Endothelial cell (in vitro differentiated cells): ENCODE measurements at regions not wholly inside any gene's neighbourhood (a gene's known extent, or its start where the extent isn't known, plus 50 kb on each side); places are given as distances from the start of the nearest gene placed in this dataset.

Source experiments
- DNase-seq: peaks from one replicate; pipeline ENCODE4 v3.0.0; 2021; ENCODE audit warnings: low spot score
- H3K27ac Mint-ChIP-seq: one replicate; pipeline ENCODE4 v1.8.0; 2021; ENCODE audit warnings: mixed read lengths, inconsistent platforms; ENCODE audit not compliant: unreplicated experiment
- H3K27me3 Mint-ChIP-seq: one replicate; pipeline ENCODE4 v1.8.0; 2021; ENCODE audit warnings: mild to moderate bottlenecking, moderate library complexity, mixed read lengths, inconsistent platforms; ENCODE audit not compliant: unreplicated experiment
- H3K36me3 Mint-ChIP-seq: one replicate; pipeline ENCODE4 v1.8.0; 2021; ENCODE audit warnings: mild to moderate bottlenecking, low read depth, mixed read lengths, inconsistent platforms; ENCODE audit not compliant: unreplicated experiment
- H3K4me1 Mint-ChIP-seq: one replicate; pipeline ENCODE4 v1.8.0; 2021; ENCODE audit warnings: mild to moderate bottlenecking, mixed read lengths, inconsistent platforms; ENCODE audit not compliant: unreplicated experiment
- H3K4me3 Mint-ChIP-seq: one replicate; pipeline ENCODE4 v1.8.0; 2021; ENCODE audit warnings: mild to moderate bottlenecking, mixed read lengths, inconsistent platforms; ENCODE audit not compliant: unreplicated experiment
- H3K9me3 Mint-ChIP-seq: one replicate; pipeline ENCODE4 v1.8.0; 2021; ENCODE audit warnings: mixed read lengths, inconsistent platforms; ENCODE audit not compliant: unreplicated experiment
- TF ChIP-seq, protein P1 (sequence below): fragments of 200-600 bp; sonication (generic); IDR thresholded peaks from one replicate; pipeline ENCODE4 v1.5.0; 2021; ENCODE audit warnings: antibody characterized with exemption; ENCODE audit not compliant: unreplicated experiment

DNA sequence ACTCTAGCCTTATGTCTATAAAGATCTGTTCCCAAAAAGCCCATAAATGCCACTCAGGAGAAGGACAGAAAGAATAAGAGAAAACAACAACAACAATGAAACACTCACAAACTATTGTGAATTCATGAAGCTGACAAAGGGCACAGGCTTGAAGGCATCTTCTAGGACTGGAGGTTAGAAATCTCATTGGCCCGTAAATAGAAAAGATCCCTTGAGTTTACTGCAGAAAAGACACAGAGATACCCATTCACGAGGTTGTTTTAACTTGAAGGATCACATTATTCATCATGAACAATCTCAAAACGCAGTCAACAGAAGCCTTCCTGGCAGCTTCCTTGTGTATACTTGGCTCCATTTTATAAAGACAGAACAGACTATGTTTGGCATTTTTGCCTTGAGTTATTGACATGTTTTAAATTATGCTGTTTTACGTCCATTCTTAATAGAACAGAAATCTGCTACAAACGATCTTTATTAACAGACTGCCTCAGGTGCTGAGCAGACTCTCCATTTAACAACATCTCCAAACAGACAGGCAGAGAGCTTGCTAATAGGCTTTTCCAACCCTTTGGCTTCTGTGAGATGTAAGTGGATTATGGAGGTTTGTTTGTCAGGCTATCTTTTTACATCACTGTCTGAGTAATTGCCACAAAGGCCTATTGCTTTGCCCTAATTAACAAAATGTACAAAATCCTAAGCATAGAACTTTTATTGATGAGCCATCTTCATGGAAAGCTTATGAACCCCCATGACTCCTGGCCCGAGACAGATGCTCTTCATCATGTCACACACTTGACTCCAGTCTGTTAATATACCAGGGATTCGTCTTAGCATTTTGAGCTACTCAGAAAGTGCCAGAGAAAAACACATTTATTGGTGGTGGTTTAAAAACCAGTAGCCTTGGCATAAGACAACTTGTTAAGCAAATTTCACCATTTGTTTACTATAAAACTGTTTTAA lies 735.3 kb upstream of the ZNF608 start:
- Mint-ChIP-seq H3K9me3 (no peaks in the 10 kb centered on the region), H3K27me3 (no peaks in the 10 kb centered on the region), H3K4me3 (no peak overlapping the region), H3K4me1 (no peaks in the 10 kb centered on the region), H3K27ac (no peak overlapping the region), H3K36me3 (no peaks in the 10 kb centered on the region)
- TF ChIP-seq, protein P1, sequence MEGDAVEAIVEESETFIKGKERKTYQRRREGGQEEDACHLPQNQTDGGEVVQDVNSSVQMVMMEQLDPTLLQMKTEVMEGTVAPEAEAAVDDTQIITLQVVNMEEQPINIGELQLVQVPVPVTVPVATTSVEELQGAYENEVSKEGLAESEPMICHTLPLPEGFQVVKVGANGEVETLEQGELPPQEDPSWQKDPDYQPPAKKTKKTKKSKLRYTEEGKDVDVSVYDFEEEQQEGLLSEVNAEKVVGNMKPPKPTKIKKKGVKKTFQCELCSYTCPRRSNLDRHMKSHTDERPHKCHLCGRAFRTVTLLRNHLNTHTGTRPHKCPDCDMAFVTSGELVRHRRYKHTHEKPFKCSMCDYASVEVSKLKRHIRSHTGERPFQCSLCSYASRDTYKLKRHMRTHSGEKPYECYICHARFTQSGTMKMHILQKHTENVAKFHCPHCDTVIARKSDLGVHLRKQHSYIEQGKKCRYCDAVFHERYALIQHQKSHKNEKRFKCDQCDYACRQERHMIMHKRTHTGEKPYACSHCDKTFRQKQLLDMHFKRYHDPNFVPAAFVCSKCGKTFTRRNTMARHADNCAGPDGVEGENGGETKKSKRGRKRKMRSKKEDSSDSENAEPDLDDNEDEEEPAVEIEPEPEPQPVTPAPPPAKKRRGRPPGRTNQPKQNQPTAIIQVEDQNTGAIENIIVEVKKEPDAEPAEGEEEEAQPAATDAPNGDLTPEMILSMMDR, result no peak
- no peak for DNase-seq

DNA sequence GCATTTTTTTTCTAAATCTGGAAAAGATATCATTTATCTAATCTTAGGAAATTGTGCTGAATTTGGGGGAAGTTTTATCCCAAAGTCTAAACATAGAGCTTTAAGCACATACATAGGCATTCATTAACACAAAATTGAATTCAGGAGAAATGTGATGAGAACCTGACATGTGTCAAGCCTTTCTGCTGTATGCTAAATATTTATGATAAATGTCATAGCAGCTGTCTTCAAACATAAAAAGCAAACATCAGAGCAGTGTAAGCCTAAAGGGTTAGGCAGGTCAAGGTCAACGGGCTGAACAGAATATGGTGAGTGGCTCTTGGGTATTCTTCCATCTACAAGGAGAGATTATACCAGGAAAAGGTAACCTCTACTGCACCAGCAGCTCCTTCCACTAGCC lies 737.2 kb upstream of the ZNF608 start:
- no peak overlapping the region for H3K4me3 Mint-ChIP-seq
- H3K27me3 Mint-ChIP-seq, result no peaks in the 10 kb centered on the region
- H3K4me1 Mint-ChIP-seq, result no peaks in the 10 kb centered on the region

DNA sequence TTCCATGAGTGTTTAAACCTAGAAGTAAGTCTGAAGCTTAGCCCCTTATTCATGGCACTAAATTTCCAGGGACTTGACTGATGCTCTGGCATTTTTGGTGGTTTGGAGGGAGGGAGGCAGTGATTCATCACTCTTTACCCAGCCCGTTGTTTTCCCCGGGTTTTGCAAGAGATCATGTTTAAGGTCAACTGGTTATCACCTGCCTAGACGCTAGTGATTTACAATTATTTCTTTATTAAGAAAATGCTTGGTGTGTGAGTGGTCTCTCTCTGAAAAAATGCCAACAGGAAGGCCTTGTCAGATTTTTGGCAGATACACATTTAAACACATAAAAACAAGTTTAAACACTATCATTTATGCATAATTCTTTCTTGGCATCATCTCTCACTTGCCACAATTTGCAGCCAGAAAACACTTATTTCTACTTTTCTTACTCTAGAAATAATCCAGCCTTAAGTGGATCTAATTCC lies 737.9 kb upstream of the ZNF608 start:
- Mint-ChIP-seq H3K4me3 (no peak overlapping the region), H3K9me3 (no peaks in the 10 kb centered on the region)

More for the DNA sequence above, 737.2 kb upstream of the ZNF608 start:
- Mint-ChIP-seq H3K9me3 (no peaks in the 10 kb centered on the region), H3K36me3 (no peaks in the 10 kb centered on the region), H3K27ac (no peak overlapping the region)
- no peak for DNase-seq
- TF ChIP-seq, protein P1, result no peak

DNA sequence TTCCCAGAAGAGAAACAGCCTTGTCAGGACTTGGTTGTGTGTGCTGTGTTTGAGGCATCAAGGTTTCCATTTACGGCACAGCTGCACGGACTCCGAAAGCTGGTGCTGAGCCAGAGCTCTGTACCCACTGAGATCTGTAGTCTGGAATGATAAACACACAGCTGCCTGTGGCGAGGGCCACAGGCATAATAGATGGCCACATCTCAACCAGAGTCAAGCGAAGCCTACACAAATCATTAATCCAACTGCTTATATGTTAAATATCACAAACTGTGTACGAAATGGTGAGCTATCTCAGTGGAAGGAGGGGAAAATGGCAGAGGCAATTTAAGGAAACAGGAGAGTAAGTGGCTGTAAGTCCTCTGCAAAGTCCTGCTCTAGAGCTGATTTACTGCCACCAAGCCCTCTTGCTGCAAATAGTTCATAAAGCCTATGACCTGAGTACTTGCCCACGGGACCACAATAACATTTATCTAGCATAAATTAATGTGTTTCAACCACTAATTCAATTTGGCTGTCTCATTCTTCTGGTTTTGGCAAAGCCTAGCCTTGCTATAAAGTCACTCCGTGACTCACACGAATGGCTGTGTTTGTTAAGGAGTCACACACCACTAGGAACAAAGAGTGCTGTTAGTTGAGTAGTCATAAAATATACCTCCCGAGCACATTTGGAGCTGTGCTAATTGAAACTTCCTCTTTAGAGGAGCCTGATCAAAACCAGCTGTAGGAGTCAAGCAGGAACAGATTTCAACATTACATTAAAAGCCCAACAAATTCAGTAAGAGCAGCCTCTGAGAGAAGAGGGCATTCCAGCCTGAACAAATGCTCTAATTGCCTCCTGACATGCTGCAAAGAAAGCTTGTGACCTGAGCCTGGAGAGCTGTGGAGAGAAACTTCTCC lies 738.6 kb upstream of the ZNF608 start:
- no peaks in the 10 kb centered on the region for H3K4me1 Mint-ChIP-seq
- H3K36me3 Mint-ChIP-seq, result no peaks in the 10 kb centered on the region
- H3K4me3 Mint-ChIP-seq, result no peak overlapping the region
- TF ChIP-seq, protein P1, result no peak
- no peaks in the 10 kb centered on the region for H3K27me3 Mint-ChIP-seq
- H3K27ac Mint-ChIP-seq, result no peak overlapping the region
- DNase-seq, result no peak
- H3K9me3 Mint-ChIP-seq, result no peaks in the 10 kb centered on the region

More for the DNA sequence above, 737.9 kb upstream of the ZNF608 start:
- no peak overlapping the region for H3K27ac Mint-ChIP-seq
- TF ChIP-seq, protein P1, result no peak
- H3K27me3 Mint-ChIP-seq, result no peaks in the 10 kb centered on the region
- DNase-seq, result no peak
- no peaks in the 10 kb centered on the region for H3K36me3 Mint-ChIP-seq
- no peaks in the 10 kb centered on the region for H3K4me1 Mint-ChIP-seq
